OCI-LY3 (cell line): ENCODE measurements at regions not wholly inside any gene's neighbourhood (a gene's known extent, or its start where the extent isn't known, plus 50 kb on each side); places are given as distances from the start of the nearest gene placed in this dataset.

Experiments used
- EZH2phosphoT487 ChIP-seq: fragments of 200-600 bp; shearing (Covaris generic); IDR thresholded peaks from 2 replicates; pipeline ENCODE4 v1.6.1; 2018; ENCODE audit warnings: antibody characterized with exemption, mixed run types, low read depth
- TF ChIP-seq, protein P1 (sequence below): fragments of 200-600, 300-600 bp; sonication (generic); IDR thresholded peaks from 2 replicates; pipeline ENCODE4 v1.5.1; 2014; ENCODE audit warnings: antibody characterized with exemption, low read length, low read depth

DNA sequence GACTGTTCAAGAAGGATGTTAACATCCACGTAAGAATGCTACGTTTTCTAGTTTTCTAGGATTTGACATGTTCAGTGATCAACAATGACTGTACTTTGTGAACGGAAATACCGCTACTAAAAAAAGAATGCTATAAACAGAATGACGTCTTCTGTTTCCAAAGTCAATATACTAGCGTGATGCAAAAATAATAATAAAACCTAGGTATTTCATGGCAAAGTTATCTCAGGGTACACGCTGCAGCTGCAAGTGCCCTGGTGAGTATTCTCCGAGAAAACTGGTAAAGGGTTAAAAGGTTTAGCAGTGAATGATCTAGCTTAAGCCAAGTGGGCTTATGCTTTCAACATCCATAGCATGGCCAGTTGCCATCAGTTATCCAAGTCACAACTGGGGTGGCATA lies 653.3 kb upstream of the PFKP start:
- TF ChIP-seq, protein P1, sequence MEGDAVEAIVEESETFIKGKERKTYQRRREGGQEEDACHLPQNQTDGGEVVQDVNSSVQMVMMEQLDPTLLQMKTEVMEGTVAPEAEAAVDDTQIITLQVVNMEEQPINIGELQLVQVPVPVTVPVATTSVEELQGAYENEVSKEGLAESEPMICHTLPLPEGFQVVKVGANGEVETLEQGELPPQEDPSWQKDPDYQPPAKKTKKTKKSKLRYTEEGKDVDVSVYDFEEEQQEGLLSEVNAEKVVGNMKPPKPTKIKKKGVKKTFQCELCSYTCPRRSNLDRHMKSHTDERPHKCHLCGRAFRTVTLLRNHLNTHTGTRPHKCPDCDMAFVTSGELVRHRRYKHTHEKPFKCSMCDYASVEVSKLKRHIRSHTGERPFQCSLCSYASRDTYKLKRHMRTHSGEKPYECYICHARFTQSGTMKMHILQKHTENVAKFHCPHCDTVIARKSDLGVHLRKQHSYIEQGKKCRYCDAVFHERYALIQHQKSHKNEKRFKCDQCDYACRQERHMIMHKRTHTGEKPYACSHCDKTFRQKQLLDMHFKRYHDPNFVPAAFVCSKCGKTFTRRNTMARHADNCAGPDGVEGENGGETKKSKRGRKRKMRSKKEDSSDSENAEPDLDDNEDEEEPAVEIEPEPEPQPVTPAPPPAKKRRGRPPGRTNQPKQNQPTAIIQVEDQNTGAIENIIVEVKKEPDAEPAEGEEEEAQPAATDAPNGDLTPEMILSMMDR = no peak
- TF ChIP-seq EZH2phosphoT487 = no peak
